GM12892 (cell line): ENCODE measurements at regions not wholly inside any gene's neighbourhood (a gene's known extent, or its start where the extent isn't known, plus 50 kb on each side); places are given as distances from the start of the nearest gene placed in this dataset.

ENCODE experiments used
- POLR2A ChIP-seq: IDR thresholded peaks from 2 replicates; pipeline ENCODE4 v1.6.1; 2011; ENCODE audit warnings: low read depth, low read length, control low read depth
- POLR2AphosphoS5 ChIP-seq: IDR thresholded peaks from 2 replicates; pipeline ENCODE4 v1.6.1; 2011; ENCODE audit warnings: low read depth, low read length, control low read depth

DNA sequence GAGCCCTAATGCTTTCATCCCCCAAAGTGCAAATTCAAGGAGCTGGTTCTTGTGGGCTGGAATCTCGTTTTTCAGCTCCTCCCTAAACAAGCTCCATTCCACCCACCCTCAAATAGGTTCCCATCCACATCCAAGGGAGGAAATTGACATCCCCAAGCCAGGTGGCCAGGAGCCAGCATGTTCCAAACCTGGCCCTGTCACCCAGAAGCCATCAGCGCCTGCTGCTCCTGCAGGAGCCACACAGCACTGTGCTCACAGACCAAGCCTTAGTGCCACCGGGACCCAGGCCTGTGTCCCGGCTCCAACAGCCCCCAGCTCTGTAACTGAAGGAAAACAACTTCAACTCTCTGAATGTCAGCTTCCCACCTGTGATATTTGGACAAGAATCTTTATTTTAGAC is 263.6 kb downstream of the UACA start:
- no peak for TF ChIP-seq POLR2A
- TF ChIP-seq POLR2AphosphoS5: no peak
